ENCODE measurements at regions not wholly inside any gene's neighbourhood (a gene's known extent, or its start where the extent isn't known, plus 50 kb on each side); places are given as distances from the start of the nearest gene placed in this dataset.

GRCh38 chr9:14517154-14517906, 175.9 kb downstream of the ZDHHC21 start:
- no peak for DNase-seq

DNA sequence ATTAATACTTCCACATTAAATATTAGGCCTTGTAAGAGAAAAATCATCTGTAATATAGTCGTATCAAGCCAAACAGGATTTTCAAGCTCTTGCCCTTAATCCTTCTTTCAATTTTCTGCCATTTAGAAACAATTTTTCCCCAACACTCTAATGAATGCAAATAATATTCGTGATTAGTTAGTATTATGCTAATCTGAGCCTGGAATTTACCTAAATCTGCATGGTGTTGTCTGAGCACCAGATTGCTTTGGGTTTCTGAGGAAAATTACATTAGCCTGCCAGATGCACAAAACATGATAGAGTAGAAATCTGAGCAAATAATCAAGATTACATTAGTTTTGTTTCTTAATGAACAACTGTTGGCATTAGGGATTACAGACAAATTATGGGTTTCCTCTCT, 176.6 kb downstream of the ZDHHC21 start:
- DNase-seq, result no peak

DNA sequence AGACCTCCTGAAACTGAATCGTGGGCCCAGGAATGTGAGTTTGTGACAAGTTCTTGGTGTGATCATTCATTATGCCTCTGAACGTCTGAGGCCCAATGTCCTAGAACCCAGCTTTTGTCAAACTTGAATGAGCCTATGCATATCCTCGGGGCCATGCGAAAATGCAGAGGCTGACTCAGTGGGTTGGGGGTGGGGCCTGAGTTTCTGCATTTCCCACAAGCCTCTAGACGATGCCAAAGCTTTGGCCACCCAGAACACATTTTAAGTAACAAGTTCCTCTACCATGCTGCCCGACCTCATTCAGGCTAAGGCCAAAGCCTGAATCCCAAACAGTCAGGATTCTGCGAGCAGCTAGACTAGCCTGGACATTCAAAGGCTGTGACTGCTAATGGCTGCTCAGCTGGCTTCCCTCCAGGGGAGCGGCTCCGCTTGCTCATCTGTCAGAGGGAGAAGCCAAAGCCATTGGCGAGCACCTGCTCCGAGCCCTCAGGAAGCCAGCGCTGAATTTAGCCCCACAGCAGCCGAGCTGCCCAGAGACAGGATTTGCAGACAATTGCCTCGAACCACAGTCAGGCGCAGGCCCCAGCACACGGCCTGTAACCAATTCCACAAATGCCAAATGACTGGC, 177.5 kb downstream of the ZDHHC21 start:
- DNase-seq, result peak; percentile 98

GRCh38 chr9:14515049-14515448, 178.2 kb downstream of the ZDHHC21 start:
- no peak for DNase-seq

GRCh38 chr9:14512942-14513341, 180.3 kb downstream of the ZDHHC21 start:
- DNase-seq, result no peak

- DNase-seq, result no peak
Observed at GRCh38 chr9:14511452-14511851, 181.8 kb downstream of the ZDHHC21 start.

DNA sequence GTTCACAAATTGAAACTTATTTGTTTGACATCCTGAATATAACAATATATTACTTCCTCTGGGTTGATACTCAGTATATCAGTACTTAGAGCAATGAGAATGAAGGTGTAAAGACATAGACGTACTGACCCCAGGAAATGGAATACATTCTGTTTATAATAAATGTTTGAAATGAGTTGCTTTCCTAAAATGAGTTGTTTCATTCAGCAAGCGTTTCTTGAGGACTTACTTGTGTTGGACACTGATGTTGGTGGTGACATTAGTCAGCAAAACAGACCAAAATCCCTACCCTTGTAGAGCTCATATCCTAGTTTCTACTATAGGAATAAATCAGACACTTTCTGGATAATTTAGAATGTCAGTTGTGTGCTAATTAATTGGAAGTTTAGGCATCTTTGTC, 184.3 kb downstream of the ZDHHC21 start:
- no peak for DNase-seq

DNA sequence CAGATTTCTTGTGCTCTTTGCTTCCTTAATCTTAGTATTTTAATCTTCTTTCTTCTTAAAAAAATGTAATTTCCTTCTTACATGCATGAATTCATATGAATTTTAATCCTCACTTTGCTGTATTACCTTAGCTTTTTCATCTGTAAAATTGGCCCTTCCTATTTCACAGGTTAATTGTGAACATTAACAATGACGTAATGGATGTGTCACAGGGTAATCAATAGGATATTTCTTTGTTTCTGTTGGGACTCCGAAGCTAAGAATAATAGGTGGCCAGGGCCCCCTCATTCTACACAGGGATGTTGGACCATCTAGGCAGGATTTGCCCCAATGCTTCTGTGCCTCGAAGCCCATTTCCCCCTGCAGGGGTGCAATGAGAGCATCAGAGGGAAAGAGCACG, 187.4 kb upstream of the NFIB start:
- DNase-seq, result no peak

DNA sequence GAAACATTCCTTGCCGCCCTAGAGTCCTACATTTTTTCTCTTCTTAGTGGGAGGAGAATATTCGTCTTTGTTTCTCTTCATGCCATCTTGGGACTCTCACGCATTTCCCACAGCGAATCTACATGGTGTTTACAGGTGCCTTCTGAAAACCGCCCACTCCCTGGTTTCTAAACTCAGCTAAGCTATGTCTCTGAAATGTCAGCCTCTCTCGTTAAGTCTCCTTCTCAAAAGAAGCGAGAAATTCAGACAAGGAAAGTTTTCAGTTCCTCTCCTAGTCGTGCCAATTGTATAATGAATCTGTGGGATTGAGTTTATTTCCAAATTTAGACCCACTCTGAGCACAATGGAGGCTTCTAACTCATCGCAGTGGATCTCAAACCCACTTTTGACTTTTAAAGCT, 186.8 kb upstream of the NFIB start:
- no peak for DNase-seq

GRCh38 chr9:14499976-14500375, 186.0 kb upstream of the NFIB start:
- no peak for DNase-seq

DNA sequence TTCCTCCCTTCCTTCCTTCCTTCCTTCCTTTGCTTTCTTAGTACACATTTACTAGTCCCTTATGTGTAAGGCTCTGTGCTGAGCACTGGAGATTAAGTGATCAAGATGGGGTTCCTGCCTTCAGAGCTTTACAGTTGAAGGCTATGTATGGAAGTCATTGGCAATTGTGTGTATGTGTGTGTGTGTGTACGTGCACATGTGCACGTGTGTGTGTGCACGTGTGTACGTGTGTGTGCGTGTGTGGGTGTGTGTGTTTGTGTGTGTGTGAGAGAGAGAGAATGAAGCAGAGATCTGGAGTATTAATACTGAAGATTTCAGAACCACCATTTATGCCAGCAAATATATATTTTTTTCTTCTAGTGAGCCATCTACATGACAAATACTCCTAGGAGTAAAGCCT, 184.9 kb upstream of the NFIB start:
- DNase-seq, result no peak

GRCh38 chr9:14497476-14497875, 183.5 kb upstream of the NFIB start:
- no peak for DNase-seq

GRCh38 chr9:14488421-14489190, 174.7 kb upstream of the NFIB start:
- DNase-seq, result no peak

DNA sequence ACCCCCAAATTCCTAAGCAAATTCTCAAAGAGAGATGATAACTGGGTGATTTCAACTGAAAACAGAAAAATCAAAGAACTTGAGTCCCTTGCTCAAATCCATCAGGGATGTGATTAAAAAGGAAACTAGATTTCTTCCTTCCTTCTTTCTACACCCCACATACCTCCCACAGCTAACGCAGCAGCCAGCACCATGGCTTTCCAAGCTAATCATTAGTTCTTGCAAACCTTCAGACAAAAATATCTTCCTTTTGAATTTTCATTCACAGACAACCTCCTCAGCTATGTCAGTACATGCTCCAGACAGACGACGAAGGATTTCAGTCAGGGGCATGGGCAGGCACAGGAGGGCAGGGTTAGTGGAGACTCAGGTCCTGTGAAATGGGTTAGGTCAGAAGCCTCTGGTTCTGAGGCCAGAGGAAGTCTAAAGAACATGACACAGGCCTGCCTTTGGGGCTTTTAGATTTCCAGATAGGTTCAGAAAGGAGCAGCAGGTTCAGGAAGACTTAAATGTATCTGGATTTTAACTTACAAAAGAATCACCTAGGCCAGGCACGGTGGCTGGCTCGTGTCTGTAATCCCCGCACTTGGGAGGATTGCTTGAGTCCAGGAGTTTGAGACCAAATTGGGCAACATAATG, 173.7 kb upstream of the NFIB start:
- no peak for DNase-seq

DNA sequence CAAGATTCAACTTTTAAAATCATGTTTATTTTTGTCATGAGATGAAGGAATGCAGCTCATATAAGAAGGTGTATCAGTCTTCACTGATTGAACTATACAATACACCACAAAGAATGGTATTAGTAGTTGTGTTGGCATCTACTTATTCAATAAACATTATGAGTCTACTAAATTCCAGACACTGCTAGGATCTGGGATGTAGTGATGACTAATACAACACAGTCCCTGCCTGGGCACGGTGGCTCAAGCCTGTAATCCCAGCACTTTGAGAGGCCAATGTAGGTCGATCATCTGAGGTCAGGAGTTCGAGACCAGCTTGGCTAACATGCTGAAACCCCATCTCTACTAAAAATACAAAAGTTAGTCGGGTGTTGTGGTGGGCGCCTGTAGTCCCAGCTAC, 171.4 kb upstream of the NFIB start:
- DNase-seq, result no peak

GRCh38 chr9:14482856-14483255, 168.9 kb upstream of the NFIB start:
- DNase-seq, result no peak

- DNase-seq, result peak; percentile 71
Observed at GRCh38 chr9:14480526-14480925, 166.6 kb upstream of the NFIB start.

- no peak for DNase-seq
Observed at GRCh38 chr9:14479163-14479560, 165.2 kb upstream of the NFIB start.

GRCh38 chr9:14478175-14479162, 164.5 kb upstream of the NFIB start:
- no peak for DNase-seq

GRCh38 chr9:14471041-14471440, 157.1 kb upstream of the NFIB start:
- DNase-seq, result no peak

- DNase-seq, result no peak
Observed at GRCh38 chr9:14467675-14468374, 153.9 kb upstream of the NFIB start.

- no peak for DNase-seq
Observed at GRCh38 chr9:14466828-14467227, 152.9 kb upstream of the NFIB start.
